ENCODE measurements at regions not wholly inside any gene's neighbourhood (a gene's known extent, or its start where the extent isn't known, plus 50 kb on each side); places are given as distances from the start of the nearest gene placed in this dataset.

DNA sequence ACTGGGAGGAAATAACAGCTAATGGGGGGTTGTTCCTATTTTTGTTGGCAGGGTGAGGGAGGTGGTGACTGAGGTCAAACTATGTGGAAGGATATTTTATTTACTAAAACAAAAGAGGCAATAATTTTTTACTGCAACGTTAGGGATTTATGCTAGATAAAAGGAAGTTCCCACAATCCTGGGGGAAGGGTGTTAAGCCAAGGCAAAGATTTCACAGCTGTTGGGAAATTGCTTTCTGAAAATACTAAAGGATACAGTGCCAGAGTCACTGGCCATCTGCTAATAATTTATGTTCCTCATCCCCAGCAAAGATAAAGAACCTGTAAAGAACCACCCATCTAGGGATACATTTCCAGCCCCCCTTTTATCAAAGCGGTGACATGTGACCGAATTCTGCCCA is 756.0 kb upstream of the RBFOX1 start:
- Histone ChIP-seq H3K4me1 (no peaks in the 10 kb centered on the region), H3K27me3 (no peaks in the 10 kb centered on the region), H3K4me3 (no peak overlapping the region), H3K36me3 (no peaks in the 10 kb centered on the region), H3K9me3 (no peaks in the 10 kb centered on the region), H3K27ac (no peak overlapping the region)
- TF ChIP-seq, protein P1, sequence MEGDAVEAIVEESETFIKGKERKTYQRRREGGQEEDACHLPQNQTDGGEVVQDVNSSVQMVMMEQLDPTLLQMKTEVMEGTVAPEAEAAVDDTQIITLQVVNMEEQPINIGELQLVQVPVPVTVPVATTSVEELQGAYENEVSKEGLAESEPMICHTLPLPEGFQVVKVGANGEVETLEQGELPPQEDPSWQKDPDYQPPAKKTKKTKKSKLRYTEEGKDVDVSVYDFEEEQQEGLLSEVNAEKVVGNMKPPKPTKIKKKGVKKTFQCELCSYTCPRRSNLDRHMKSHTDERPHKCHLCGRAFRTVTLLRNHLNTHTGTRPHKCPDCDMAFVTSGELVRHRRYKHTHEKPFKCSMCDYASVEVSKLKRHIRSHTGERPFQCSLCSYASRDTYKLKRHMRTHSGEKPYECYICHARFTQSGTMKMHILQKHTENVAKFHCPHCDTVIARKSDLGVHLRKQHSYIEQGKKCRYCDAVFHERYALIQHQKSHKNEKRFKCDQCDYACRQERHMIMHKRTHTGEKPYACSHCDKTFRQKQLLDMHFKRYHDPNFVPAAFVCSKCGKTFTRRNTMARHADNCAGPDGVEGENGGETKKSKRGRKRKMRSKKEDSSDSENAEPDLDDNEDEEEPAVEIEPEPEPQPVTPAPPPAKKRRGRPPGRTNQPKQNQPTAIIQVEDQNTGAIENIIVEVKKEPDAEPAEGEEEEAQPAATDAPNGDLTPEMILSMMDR (IDR thresholded peaks at IDR 0.05), result no peak
- DNase-seq (ENCODE audit: low spot score), result no peak

DNA sequence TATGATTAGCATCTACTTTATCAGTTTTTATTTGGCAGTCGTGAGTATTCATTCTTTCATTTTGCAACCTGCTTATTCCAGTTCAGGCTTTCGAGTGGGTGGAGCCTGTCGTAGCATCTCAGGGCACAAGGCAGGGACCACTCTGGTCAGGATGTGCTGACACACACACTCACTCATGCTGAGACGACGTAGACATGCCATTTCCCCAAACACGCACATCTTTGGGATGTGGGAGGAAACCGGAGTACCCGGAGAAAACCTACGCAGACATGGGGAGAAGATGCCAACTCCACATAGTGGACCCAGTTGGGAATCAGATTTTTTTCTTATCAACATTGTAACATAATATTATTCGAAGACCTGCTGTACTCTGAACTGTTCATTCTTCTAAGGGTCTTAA is 756.5 kb upstream of the RBFOX1 start:
- Histone ChIP-seq H3K4me3 (no peak overlapping the region), H3K9me3 (no peaks in the 10 kb centered on the region), H3K4me1 (no peaks in the 10 kb centered on the region), H3K36me3 (no peaks in the 10 kb centered on the region), H3K27me3 (no peaks in the 10 kb centered on the region), H3K27ac (no peak overlapping the region)
- DNase-seq (ENCODE audit: low spot score), result no peak
- TF ChIP-seq, protein P1 (IDR thresholded peaks at IDR 0.05), result no peak

DNA sequence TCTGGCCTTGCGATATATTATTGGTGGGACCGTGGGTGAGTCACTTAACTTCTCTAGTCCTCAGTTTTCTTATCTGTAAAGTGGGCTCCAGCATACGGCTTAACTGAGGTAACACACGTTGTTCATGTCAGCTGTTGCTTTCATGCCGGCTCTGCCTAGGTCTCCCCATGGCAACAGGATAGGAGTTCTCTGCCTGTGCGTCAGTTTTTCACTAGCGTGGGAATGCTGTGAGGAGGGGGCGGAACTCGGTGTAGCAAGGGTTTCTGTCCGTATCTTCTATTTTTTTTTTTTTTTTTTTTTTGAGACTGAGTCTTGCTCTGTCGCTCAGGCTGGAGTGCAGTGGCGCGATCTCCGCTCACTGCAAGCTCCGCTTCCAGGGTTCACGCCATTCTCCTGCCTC is 758.5 kb upstream of the RBFOX1 start:
- no peaks in the 10 kb centered on the region for H3K9me3 ChIP-seq
- TF ChIP-seq, protein P1 (IDR thresholded peaks at IDR 0.05), result no peak
- no peak overlapping the region for H3K4me3 ChIP-seq
- H3K36me3 ChIP-seq, result no peaks in the 10 kb centered on the region
- DNase-seq (ENCODE audit: low spot score), result no peak
- no peaks in the 10 kb centered on the region for H3K4me1 ChIP-seq
- H3K27me3 ChIP-seq, result no peaks in the 10 kb centered on the region
- no peak overlapping the region for H3K27ac ChIP-seq

DNA sequence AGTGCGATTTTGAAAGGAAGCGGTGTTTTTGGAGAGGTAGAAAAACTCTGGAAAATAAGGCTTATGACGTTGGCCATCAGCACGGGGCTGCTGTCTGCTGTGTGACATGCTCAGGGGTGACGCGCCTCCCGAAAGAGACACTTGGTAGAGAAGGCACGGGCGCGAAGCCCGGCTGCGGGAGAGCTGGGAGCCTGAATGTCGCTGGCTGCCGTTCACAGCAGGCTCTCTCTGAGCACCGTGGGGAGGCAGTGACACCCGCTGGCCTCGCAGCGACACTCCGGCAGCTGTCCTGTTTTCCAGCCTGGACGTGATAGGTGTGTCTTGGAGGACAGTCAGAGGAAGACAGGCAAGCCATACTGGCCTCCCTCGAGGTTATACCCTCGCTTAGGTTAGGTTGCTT is 759.1 kb upstream of the RBFOX1 start:
- TF ChIP-seq, protein P1 (IDR thresholded peaks at IDR 0.05), result no peak
- Histone ChIP-seq H3K9me3 (no peaks in the 10 kb centered on the region), H3K36me3 (no peaks in the 10 kb centered on the region), H3K27me3 (no peaks in the 10 kb centered on the region), H3K27ac (no peak overlapping the region), H3K4me3 (no peak overlapping the region), H3K4me1 (no peaks in the 10 kb centered on the region)
- no peak for DNase-seq (ENCODE audit: low spot score)

DNA sequence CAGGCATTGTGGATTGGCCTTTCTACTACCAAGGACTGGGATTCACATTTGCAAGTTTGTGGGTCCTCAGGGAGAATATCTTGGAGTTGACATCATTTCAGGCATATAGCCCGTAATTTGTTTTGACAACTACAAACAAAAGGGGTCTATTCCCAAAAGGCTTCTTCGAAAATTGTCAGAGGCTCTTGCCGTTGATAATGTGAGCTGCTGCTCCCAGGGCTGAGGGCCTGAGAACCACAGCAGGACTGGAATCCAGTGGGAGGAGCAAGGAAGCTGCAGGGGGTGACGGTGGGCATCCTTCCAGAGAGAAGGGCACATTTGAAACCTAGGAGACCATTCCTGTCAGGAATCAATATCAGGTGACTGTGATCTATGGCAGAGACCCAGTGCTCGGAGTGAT is 761.6 kb upstream of the RBFOX1 start:
- Histone ChIP-seq H3K9me3 (no peaks in the 10 kb centered on the region), H3K36me3 (no peaks in the 10 kb centered on the region), H3K27me3 (no peaks in the 10 kb centered on the region), H3K4me1 (no peaks in the 10 kb centered on the region), H3K27ac (no peak overlapping the region), H3K4me3 (no peak overlapping the region)
- DNase-seq (ENCODE audit: low spot score), result no peak
- TF ChIP-seq, protein P1 (IDR thresholded peaks at IDR 0.05), result no peak

DNA sequence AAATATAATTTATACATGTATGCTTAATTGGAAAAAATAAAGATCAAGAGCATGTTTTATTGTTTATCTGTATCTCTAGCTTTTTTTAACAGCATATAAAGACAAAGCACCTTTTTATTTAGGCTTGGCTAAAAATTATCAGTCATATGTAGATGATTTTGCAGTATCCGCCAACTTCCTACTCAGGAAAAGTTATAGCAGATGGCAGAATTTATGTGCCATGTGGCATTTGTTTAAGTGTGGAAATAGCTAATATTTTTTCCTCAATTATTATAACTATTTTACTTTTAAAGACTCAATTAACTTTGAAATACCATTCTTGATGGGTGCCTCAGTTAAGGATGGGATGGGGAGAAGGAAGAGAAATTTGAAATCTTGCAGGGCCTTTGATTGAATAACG is 762.1 kb upstream of the RBFOX1 start:
- H3K4me1 ChIP-seq, result no peaks in the 10 kb centered on the region
- no peak overlapping the region for H3K27ac ChIP-seq
- TF ChIP-seq, protein P1 (IDR thresholded peaks at IDR 0.05), result no peak

More for the DNA sequence above, 762.1 kb upstream of the RBFOX1 start:
- no peak for DNase-seq (ENCODE audit: low spot score)
- H3K4me3 ChIP-seq, result no peak overlapping the region
- no peaks in the 10 kb centered on the region for H3K9me3 ChIP-seq
- H3K27me3 ChIP-seq, result no peaks in the 10 kb centered on the region
- no peaks in the 10 kb centered on the region for H3K36me3 ChIP-seq

Data from right atrium auricular region (tissue), 2 donors.